HEK293 (cell line): ENCODE measurements at regions not wholly inside any gene's neighbourhood (a gene's known extent, or its start where the extent isn't known, plus 50 kb on each side); places are given as distances from the start of the nearest gene placed in this dataset.

Experiments
- CTCF ChIA-PET: fragments of 350-600 bp; formaldehyde crosslinking; extraction: SDS; loops from one replicate; lab custom pipeline; 2021; ENCODE audit warnings: antibody characterized with exemption; lab: Yijun Ruan, JAX
- POLR2A ChIA-PET: fragments of 300-600 bp; formaldehyde crosslinking; extraction: SDS; loops from one replicate; lab custom pipeline; 2020; ENCODE audit warnings: antibody characterized with exemption, inconsistent platforms; lab: Yijun Ruan, JAX
- H3K27ac ChIP-seq: fragments of 200-500 bp; sonication (Bioruptor generic); 2 replicates; pipeline ENCODE4 v1.5.1; 2014; ENCODE audit warnings: low read depth, low read length, control low read depth, inconsistent platforms; ENCODE audit errors: extremely low read depth
- H3K36me3 ChIP-seq, 2 experiments: fragments of 200-500 bp in 1 of 2; sonication (Bioruptor generic) in 1 of 2; 1 replicate in 1 of 2; 2 replicates in 1 of 2; pipeline ENCODE4 v1.5.1; 2014 to 2017; ENCODE audit warnings: inconsistent platforms in 2 of 2, low read length in 2 of 2; ENCODE audit not compliant: control insufficient read depth in 2 of 2, insufficient read depth in 1 of 2
- H3K4me1 ChIP-seq: fragments of 200-500 bp; sonication (Bioruptor generic); 2 replicates; pipeline ENCODE4 v1.5.1; 2014; ENCODE audit warnings: mild to moderate bottlenecking, low read length, inconsistent platforms; ENCODE audit not compliant: control insufficient read depth, insufficient read depth
- H3K4me3 ChIP-seq: 2 replicates; pipeline ENCODE4 v1.5.1; 2011; ENCODE audit warnings: low read depth, mild to moderate bottlenecking, control low read depth, low read length, moderate library complexity
- H3K9me3 ChIP-seq: fragments of 200-500 bp; sonication (Bioruptor generic); 2 replicates; pipeline ENCODE4 v1.5.1; 2014; ENCODE audit warnings: low read depth, low read length, inconsistent platforms; ENCODE audit not compliant: control insufficient read depth, insufficient read depth
- CTCF ChIP-seq: fragments of 450-650 bp; formaldehyde crosslinking; IDR thresholded peaks from 2 replicates; pipeline ENCODE4 v1.5.1; 2016; ENCODE audit warnings: missing biosample characterization, missing genetic modification characterization
- EGR2 ChIP-seq: fragments of 450-650 bp; formaldehyde crosslinking; IDR thresholded peaks from 2 replicates; pipeline ENCODE4 v1.5.1; 2016; ENCODE audit warnings: low read depth, missing biosample characterization, missing genetic modification characterization
- HIC1 ChIP-seq: fragments of 450-650 bp; formaldehyde crosslinking; IDR thresholded peaks from 2 replicates; pipeline ENCODE4 v1.5.1; 2016; ENCODE audit warnings: missing biosample characterization, missing genetic modification characterization
- HOXC10 ChIP-seq: sonication (generic); formaldehyde crosslinking; IDR thresholded peaks from 2 replicates; pipeline ENCODE4 v1.8.1; 2023; ENCODE audit warnings: mild to moderate bottlenecking, missing genetic modification reagents
- INSM2 ChIP-seq: fragments of 450-650 bp; formaldehyde crosslinking; IDR thresholded peaks from 2 replicates; pipeline ENCODE4 v1.5.1; 2016; ENCODE audit warnings: missing biosample characterization, missing genetic modification characterization
- MEIS1 ChIP-seq: sonication (generic); formaldehyde crosslinking; IDR thresholded peaks from 2 replicates; pipeline ENCODE4 v1.8.1; 2022; ENCODE audit warnings: missing genetic modification reagents, mild to moderate bottlenecking, borderline replicate concordance
- SCRT2 ChIP-seq: fragments of 450-650 bp; formaldehyde crosslinking; IDR thresholded peaks from 2 replicates; pipeline ENCODE4 v1.5.1; 2016; ENCODE audit warnings: missing biosample characterization, missing genetic modification characterization
- SP2 ChIP-seq: fragments of 450-650 bp; formaldehyde crosslinking; IDR thresholded peaks from 2 replicates; pipeline ENCODE4 v1.5.1; 2016; ENCODE audit warnings: missing biosample characterization, missing genetic modification characterization
- TSHZ1 ChIP-seq: fragments of 450-650 bp; formaldehyde crosslinking; IDR thresholded peaks from 2 replicates; pipeline ENCODE4 v1.5.1; 2016; ENCODE audit warnings: missing biosample characterization, missing genetic modification characterization, borderline replicate concordance
- YY2 ChIP-seq: fragments of 450-650 bp; formaldehyde crosslinking; IDR thresholded peaks from 2 replicates; pipeline ENCODE4 v1.5.1; 2016; ENCODE audit warnings: missing biosample characterization, missing genetic modification characterization
- ZBTB21 ChIP-seq: fragments of 450-650 bp; formaldehyde crosslinking; IDR thresholded peaks from 2 replicates; pipeline ENCODE4 v1.5.1; 2017; ENCODE audit warnings: missing biosample characterization, missing genetic modification characterization
- ZFP69B ChIP-seq: fragments of 450-650 bp; formaldehyde crosslinking; IDR thresholded peaks from 2 replicates; pipeline ENCODE4 v1.5.1; 2016; ENCODE audit warnings: missing biosample characterization, missing genetic modification characterization
- ZNF175 ChIP-seq: fragments of 450-650 bp; formaldehyde crosslinking; IDR thresholded peaks from 2 replicates; pipeline ENCODE4 v1.5.1; 2016; ENCODE audit warnings: missing biosample characterization, missing genetic modification characterization
- ZNF18 ChIP-seq: fragments of 450-650 bp; formaldehyde crosslinking; IDR thresholded peaks from 2 replicates; pipeline ENCODE4 v1.5.1; 2016; ENCODE audit warnings: missing biosample characterization, missing genetic modification characterization
- ZNF202 ChIP-seq: fragments of 450-650 bp; formaldehyde crosslinking; IDR thresholded peaks from 2 replicates; pipeline ENCODE4 v1.5.1; 2016; ENCODE audit warnings: missing biosample characterization, missing genetic modification characterization, borderline replicate concordance
- ZNF214 ChIP-seq: fragments of 450-650 bp; formaldehyde crosslinking; IDR thresholded peaks from 2 replicates; pipeline ENCODE4 v1.5.1; 2017; ENCODE audit warnings: missing biosample characterization, mild to moderate bottlenecking, missing genetic modification characterization, borderline replicate concordance
- ZNF302 ChIP-seq: fragments of 450-650 bp; formaldehyde crosslinking; IDR thresholded peaks from 2 replicates; pipeline ENCODE4 v1.5.1; 2016; ENCODE audit warnings: missing biosample characterization, missing genetic modification characterization, low read depth
- ZNF366 ChIP-seq: fragments of 450-650 bp; formaldehyde crosslinking; conservative IDR thresholded peaks from 2 replicates; pipeline ENCODE4 v1.5.1; 2016; ENCODE audit warnings: missing biosample characterization, missing genetic modification characterization
- ZNF404 ChIP-seq: fragments of 450-650 bp; formaldehyde crosslinking; IDR thresholded peaks from 2 replicates; pipeline ENCODE4 v1.5.1; 2017; ENCODE audit warnings: missing biosample characterization, missing genetic modification characterization
- ZNF433 ChIP-seq: fragments of 450-650 bp; formaldehyde crosslinking; IDR thresholded peaks from 2 replicates; pipeline ENCODE4 v1.5.1; 2016; ENCODE audit warnings: missing biosample characterization, missing genetic modification characterization, low read depth
- ZNF449 ChIP-seq: fragments of 450-650 bp; formaldehyde crosslinking; IDR thresholded peaks from 2 replicates; pipeline ENCODE4 v1.5.1; 2017; ENCODE audit warnings: missing biosample characterization, mild to moderate bottlenecking, missing genetic modification characterization, moderate library complexity
- ZNF585B ChIP-seq: fragments of 450-650 bp; formaldehyde crosslinking; IDR thresholded peaks from 2 replicates; pipeline ENCODE4 v1.5.1; 2016; ENCODE audit warnings: missing biosample characterization, missing genetic modification characterization
- ZNF768 ChIP-seq: fragments of 450-650 bp; formaldehyde crosslinking; IDR thresholded peaks from 2 replicates; pipeline ENCODE4 v1.5.1; 2018; ENCODE audit warnings: missing biosample characterization, mild to moderate bottlenecking, missing genetic modification characterization

GRCh38 chr6:118712969-118713368, 61.6 kb upstream of the CEP85L start:
- ChIA-PET POLR2A (no interaction called here), CTCF (interaction anchor here (1.5 kb wide), 1 partner anchor 64 kb away, joined by 3 read pairs; no protein-coding TSS in a partner anchor)
- Histone ChIP-seq H3K4me3 (no peak overlapping the region), H3K27ac (no peak overlapping the region), H3K4me1 (no peaks in the 10 kb centered on the region), H3K9me3 (no peaks in the 10 kb centered on the region), H3K36me3 (no peaks in the 10 kb centered on the region)
- TF ChIP-seq ZNF404 = no peak
- TF ChIP-seq ZNF175 = no peak
- no peak for TF ChIP-seq ZNF433 (tag by site-specific recombination)
- no peak for TF ChIP-seq CTCF (tag by site-specific recombination)

- Histone ChIP-seq H3K27ac (no peak overlapping the region), H3K4me3 (no peak overlapping the region)
These were observed 59.2 kb upstream of the CEP85L start for GRCh38 chr6:118710616-118711015.

More at GRCh38 chr6:118710616-118711015, 59.2 kb upstream of the CEP85L start:
- peaks cover 4% of the 10 kb centered on the region for H3K4me1 ChIP-seq
- no peaks in the 10 kb centered on the region for H3K36me3 ChIP-seq
- no peaks in the 10 kb centered on the region for H3K9me3 ChIP-seq
- POLR2A ChIA-PET = no interaction called here
- CTCF ChIA-PET = no interaction called here
- TF ChIP-seq SP2 (no peak), ZNF768 (tag by site-specific recombination) (no peak), MEIS1 (CRISPR knock-in tag) (no peak), TSHZ1 (tag by site-specific recombination) (no peak), EGR2 (tag by site-specific recombination) (no peak), SCRT2 (tag by site-specific recombination) (no peak), HIC1 (no peak), ZNF302 (tag by site-specific recombination) (no peak), ZNF585B (tag by site-specific recombination) (no peak), ZFP69B (no peak), ZNF18 (tag by site-specific recombination) (no peak), YY2 (tag by site-specific recombination) (no peak), ZNF366 (tag by site-specific recombination) (no peak), ZNF202 (tag by site-specific recombination) (no peak), ZNF449 (tag by site-specific recombination) (no peak), ZNF214 (no peak), ZBTB21 (tag by site-specific recombination) (no peak), INSM2 (no peak), HOXC10 (CRISPR knock-in tag) (no peak)
